DOHH2 (cell line): ENCODE measurements at regions not wholly inside any gene's neighbourhood (a gene's known extent, or its start where the extent isn't known, plus 50 kb on each side); places are given as distances from the start of the nearest gene placed in this dataset.

Source experiments
- CTCF ChIP-seq: fragments of 200-600 bp; sonication (generic); IDR thresholded peaks from one replicate; pipeline ENCODE4 v1.5.1; 2014; ENCODE audit warnings: antibody characterized with exemption, mild to moderate bottlenecking, low read depth, low read length; ENCODE audit not compliant: poor library complexity, severe bottlenecking
- EZH2phosphoT487 ChIP-seq: fragments of 200-600 bp; sonication (generic); IDR thresholded peaks from 2 replicates; pipeline ENCODE4 v1.6.1; 2017; ENCODE audit warnings: borderline replicate concordance, mild to moderate bottlenecking, antibody characterized with exemption, low read length, moderate library complexity, mixed read lengths

GRCh38 chr3:151639418-151639740 lies 94.3 kb upstream of the AADACL2 start:
- TF ChIP-seq CTCF (no peak), EZH2phosphoT487 (no peak)
